IMR-90 (cell line): ENCODE measurements at regions not wholly inside any gene's neighbourhood (a gene's known extent, or its start where the extent isn't known, plus 50 kb on each side); places are given as distances from the start of the nearest gene placed in this dataset.

Source experiments
- ATAC-seq: fragments of 200-7000 bp; cut with Tn5 transposase; 2 replicates; pipeline ENCODE4 v1.9.1; 2020; ENCODE audit warnings: low read depth, mild to moderate bottlenecking, moderate library complexity
- BruUV-seq: library from RNA; stranded (reverse); fragments of 400-500 nt; replicated peaks from 2 replicates; lab custom pipeline; 2021; lab: Mats Ljungman, UMichigan
- CTCF ChIA-PET: fragments of 300-600 bp; formaldehyde crosslinking; extraction: SDS; loops from one replicate; lab custom pipeline; 2021; ENCODE audit warnings: antibody characterized with exemption; lab: Yijun Ruan, JAX
- POLR2A ChIA-PET: fragments of 300-600 bp; sonication (Branson Sonifier 250); formaldehyde crosslinking; loops from one replicate; lab custom pipeline; 2022; ENCODE audit warnings: antibody characterized with exemption; ENCODE audit not compliant: unreplicated experiment; lab: Charles Lee
- DNase-seq: peaks from one replicate; pipeline ENCODE4 v3.0.0; 2013
- H2AFZ ChIP-seq: replicated peaks from 2 replicates; pipeline ENCODE3; 2013; ENCODE audit warnings: low read length, mild to moderate bottlenecking; ENCODE audit not compliant: poor library complexity
- H2AK5ac ChIP-seq: 2 replicates; pipeline ENCODE4 v1.6.1; 2013; ENCODE audit warnings: low read depth, low read length, inconsistent platforms
- H2AK9ac ChIP-seq: replicated peaks from 2 replicates; pipeline ENCODE3; 2013; ENCODE audit warnings: mild to moderate bottlenecking, low read depth, low read length, moderate library complexity; ENCODE audit not compliant: poor library complexity
- H2BK120ac ChIP-seq: 2 replicates; pipeline ENCODE4 v1.6.1; 2013; ENCODE audit warnings: low read depth, low read length, inconsistent platforms
- H2BK15ac ChIP-seq: 3 replicates; pipeline ENCODE4 v1.6.1; 2013; ENCODE audit warnings: low read depth, low read length, inconsistent platforms
- H2BK20ac ChIP-seq: 2 replicates; pipeline ENCODE4 v1.6.1; 2013; ENCODE audit warnings: low read depth, mild to moderate bottlenecking, inconsistent platforms, low read length, moderate library complexity
- H2BK5ac ChIP-seq: 2 replicates; pipeline ENCODE4 v1.6.1; 2013; ENCODE audit warnings: mild to moderate bottlenecking, low read depth, low read length, inconsistent platforms; ENCODE audit not compliant: poor library complexity, severe bottlenecking
- H3K14ac ChIP-seq: replicated peaks from 2 replicates; pipeline ENCODE4 v1.6.1; 2013; ENCODE audit warnings: low read depth, low read length, inconsistent platforms
- H3K18ac ChIP-seq: 2 replicates; pipeline ENCODE4 v1.6.1; 2013; ENCODE audit warnings: low read depth, low read length, control low read depth
- H3K23ac ChIP-seq: 2 replicates; pipeline ENCODE4 v1.6.1; 2013; ENCODE audit warnings: low read depth, low read length, inconsistent platforms
- H3K27ac ChIP-seq: 2 replicates; pipeline ENCODE4 v1.5.1; 2013; ENCODE audit warnings: mild to moderate bottlenecking, control low read depth, low read length; ENCODE audit not compliant: insufficient read depth
- H3K27me3 ChIP-seq: 2 replicates; pipeline ENCODE4 v1.6.1; 2013; ENCODE audit warnings: low read length; ENCODE audit not compliant: control insufficient read depth, insufficient read depth
- H3K36me3 ChIP-seq: 2 replicates; pipeline ENCODE4 v1.6.1; 2013; ENCODE audit warnings: low read length, mixed read lengths; ENCODE audit not compliant: control insufficient read depth, insufficient read depth
- H3K4ac ChIP-seq: 2 replicates; pipeline ENCODE4 v1.6.1; 2013; ENCODE audit warnings: low read depth, low read length, inconsistent platforms
- H3K4me1 ChIP-seq: 2 replicates; pipeline ENCODE4 v1.6.1; 2013; ENCODE audit warnings: low read length, mixed read lengths; ENCODE audit not compliant: control insufficient read depth, insufficient read depth
- H3K4me2 ChIP-seq: 2 replicates; pipeline ENCODE4 v1.6.1; 2013; ENCODE audit warnings: low read depth, mild to moderate bottlenecking, control low read depth, low read length, moderate library complexity
- H3K4me3 ChIP-seq: 2 replicates; pipeline ENCODE4 v1.5.1; 2013; ENCODE audit warnings: low read depth, mild to moderate bottlenecking, control low read depth, low read length, moderate library complexity; ENCODE audit not compliant: insufficient read depth
- H3K56ac ChIP-seq: 2 replicates; pipeline ENCODE4 v1.6.1; 2013; ENCODE audit warnings: low read length, inconsistent platforms; ENCODE audit not compliant: insufficient read depth; ENCODE audit errors: extremely low read depth
- H3K79me1 ChIP-seq, 2 experiments: 2 replicates each; pipeline ENCODE4 v1.6.1; 2013; ENCODE audit warnings: low read length in 2 of 2, inconsistent platforms in 1 of 2, low read depth in 1 of 2
- H3K9ac ChIP-seq: 2 replicates; pipeline ENCODE4 v1.6.1; 2013; ENCODE audit warnings: low read depth, low read length, control low read depth
- H3K9me1 ChIP-seq: 2 replicates; pipeline ENCODE4 v1.6.1; 2013; ENCODE audit warnings: low read length, inconsistent platforms; ENCODE audit not compliant: insufficient read depth
- H3K9me3 ChIP-seq: 2 replicates; pipeline ENCODE4 v1.6.1; 2013; ENCODE audit warnings: low read length; ENCODE audit not compliant: control insufficient read depth, insufficient read depth
- H4K20me1 ChIP-seq: 2 replicates; pipeline ENCODE4 v1.6.1; 2013; ENCODE audit warnings: low read length, inconsistent platforms; ENCODE audit not compliant: insufficient read depth
- H4K5ac ChIP-seq: 2 replicates; pipeline ENCODE4 v1.6.1; 2013; ENCODE audit warnings: mild to moderate bottlenecking, low read depth, low read length, control low read depth
- H4K8ac ChIP-seq, 2 experiments: 2 replicates each; pipeline ENCODE4 v1.6.1; 2013; ENCODE audit warnings: low read depth in 2 of 2, low read length in 2 of 2, control low read depth in 1 of 2, inconsistent platforms in 1 of 2
- H4K91ac ChIP-seq: 2 replicates; pipeline ENCODE4 v1.6.1; 2013; ENCODE audit warnings: low read depth, low read length, inconsistent platforms; ENCODE audit not compliant: insufficient read depth
- BHLHE40 ChIP-seq: fragments of 150-350 bp; IDR thresholded peaks from 2 replicates; pipeline ENCODE4 v1.6.1; 2016; ENCODE audit warnings: mild to moderate bottlenecking, low read depth, low read length
- CEBPB ChIP-seq: IDR thresholded peaks from 2 replicates; pipeline ENCODE4 v1.6.1; 2012; ENCODE audit warnings: low read depth, low read length, improper control_type of control experiment
- CHD1 ChIP-seq: IDR thresholded peaks from 2 replicates; pipeline ENCODE4 v1.6.1; 2012; ENCODE audit warnings: low read depth, low read length, improper control_type of control experiment
- FOS ChIP-seq: fragments of 150-350 bp; IDR thresholded peaks from 2 replicates; pipeline ENCODE4 v1.6.1; 2016; ENCODE audit warnings: low read depth, low read length
- MAFK ChIP-seq: IDR thresholded peaks from 2 replicates; pipeline ENCODE4 v1.6.1; 2012; ENCODE audit warnings: low read depth, low read length, improper control_type of control experiment
- MAZ ChIP-seq: IDR thresholded peaks from 2 replicates; pipeline ENCODE4 v1.6.1; 2012; ENCODE audit warnings: low read depth, mild to moderate bottlenecking, low read length, improper control_type of control experiment, moderate library complexity, borderline replicate concordance
- MXI1 ChIP-seq: IDR thresholded peaks from 2 replicates; pipeline ENCODE4 v1.6.1; 2012; ENCODE audit warnings: low read depth, mild to moderate bottlenecking, low read length, moderate library complexity, borderline replicate concordance
- NFE2L2 ChIP-seq: fragments of 150-350 bp; IDR thresholded peaks from 2 replicates; pipeline ENCODE4 v1.6.1; 2016; ENCODE audit warnings: low read depth, mild to moderate bottlenecking, low read length
- POLR2A ChIP-seq: IDR thresholded peaks from 2 replicates; pipeline ENCODE4 v1.6.1; 2012; ENCODE audit warnings: mild to moderate bottlenecking, low read depth, low read length
- RAD21 ChIP-seq: IDR thresholded peaks from 2 replicates; pipeline ENCODE4 v1.6.1; 2012; ENCODE audit warnings: low read length, improper control_type of control experiment
- RCOR1 ChIP-seq: IDR thresholded peaks from 2 replicates; pipeline ENCODE4 v1.6.1; 2012; ENCODE audit warnings: mild to moderate bottlenecking, low read length, improper control_type of control experiment; ENCODE audit not compliant: insufficient replicate concordance
- RFX5 ChIP-seq: IDR thresholded peaks from 2 replicates; pipeline ENCODE4 v1.8.0; 2012; ENCODE audit warnings: low read depth, mild to moderate bottlenecking, low read length, moderate library complexity
- SMC3 ChIP-seq: fragments of 150-350 bp; IDR thresholded peaks from 2 replicates; pipeline ENCODE4 v1.6.1; 2016; ENCODE audit warnings: low read depth, mild to moderate bottlenecking, antibody characterized with exemption, low read length, moderate library complexity
- WGBS, 2 experiments: methylation state at CpG; one replicate each; pipeline versions ENCODE4 v1.1.5 to v1.1.7; 2013; ENCODE audit warnings: missing lambda C conversion rate in 2 of 2; ENCODE audit not compliant: insufficient read length in 1 of 2; ENCODE audit errors: extremely low coverage in 2 of 2; 5-methylcytosine and 5-hydroxymethylcytosine counted together
- dilution Hi-C: fragments of 300-500 bp; cut with HindIII; formaldehyde crosslinking; loops from one replicate; pipeline ENCODE4 v1.14.3; 2018; ENCODE audit warnings: low sequenced_read_pairs; ENCODE audit not compliant: unreplicated experiment
- in situ Hi-C: fragments of 300-500 bp; cut with MboI; formaldehyde crosslinking; loops from 3 replicates; pipeline ENCODE4 v1.14.3; 2019; ENCODE audit warnings: low sequenced_read_pairs, inconsistent platforms, mixed read lengths
- intact Hi-C: fragments of 100-400 bp; cut with micrococcal nuclease; formaldehyde crosslinking; loops from 2 replicates; pipeline ENCODE4 v1.10.0; 2022
- TF ChIP-seq, protein P1 (sequence below): fragments of 150-350 bp; IDR thresholded peaks from 2 replicates; pipeline ENCODE4 v1.6.1; 2016; ENCODE audit warnings: low read depth, mild to moderate bottlenecking, low read length, moderate library complexity, borderline replicate concordance
- TF ChIP-seq, protein P2 (sequence below): fragments of 150-350 bp; IDR thresholded peaks from 2 replicates; pipeline ENCODE4 v1.6.1; 2017; ENCODE audit warnings: mild to moderate bottlenecking, antibody characterized with exemption, low read length, low read depth
- TF ChIP-seq, protein P3 (sequence below): conservative IDR thresholded peaks from 2 replicates; pipeline ENCODE4 v1.5.1; 2012; ENCODE audit warnings: mild to moderate bottlenecking, low read depth, low read length, improper control_type of control experiment

DNA sequence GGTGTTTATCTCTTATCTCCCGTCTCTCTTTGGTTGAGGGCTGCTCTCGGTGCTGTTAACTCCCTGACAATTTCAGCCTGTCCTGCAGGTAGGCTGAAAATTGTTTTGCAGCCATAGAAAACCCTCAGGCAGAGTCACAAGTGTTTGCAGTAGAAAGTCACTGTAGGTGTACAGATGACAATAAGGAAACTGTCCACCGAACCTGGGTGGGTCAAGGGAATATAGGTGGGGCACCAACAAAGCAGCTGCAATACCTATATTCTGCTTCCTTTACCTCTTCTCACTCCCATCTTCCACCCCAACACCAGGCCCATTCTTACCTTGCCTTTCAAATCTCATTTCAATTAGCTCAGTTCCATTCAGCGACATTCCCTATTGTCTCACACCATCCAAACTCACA is 381.8 kb downstream of the PPP1R2C start:
- no peak overlapping the region for H3K56ac ChIP-seq
- no peak overlapping the region for H4K5ac ChIP-seq
- no peak overlapping the region for H3K4me2 ChIP-seq
- no peak overlapping the region for H2BK120ac ChIP-seq
- H3K4me1 ChIP-seq, result no peaks in the 10 kb centered on the region
- WGBS, 2 experiments, result no CpG with 5 or more reads among the region's 4 CpGs
- intact Hi-C loops, result no loop called here
- no peak overlapping the region for H3K14ac ChIP-seq
- H3K36me3 ChIP-seq, result no peaks in the 10 kb centered on the region
- H4K20me1 ChIP-seq, result no peaks in the 10 kb centered on the region
- no peak overlapping the region for H4K91ac ChIP-seq
- H2BK5ac ChIP-seq, result no peak overlapping the region
- no peak overlapping the region for H2AK9ac ChIP-seq
- CTCF ChIA-PET, result no interaction called here
- no peak overlapping the region for H3K4ac ChIP-seq
- H3K9me1 ChIP-seq, result no peaks in the 10 kb centered on the region
- no peak overlapping the region for H3K18ac ChIP-seq
- H3K9ac ChIP-seq, result no peak overlapping the region
- POLR2A ChIA-PET, result no interaction called here
- no TSS peak for BruUV-seq
- H3K79me1 ChIP-seq, result no peaks in the 10 kb centered on the region
- DNase-seq (no peak), ATAC-seq (no peak)
- dilution Hi-C loops, result no loop called here
- H3K9me3 ChIP-seq, result no peaks in the 10 kb centered on the region
- H2BK20ac ChIP-seq, result no peak overlapping the region
- H4K8ac ChIP-seq, result no peak overlapping the region
- H2AK5ac ChIP-seq, result no peak overlapping the region
- no peak overlapping the region for H3K27ac ChIP-seq
- no peak overlapping the region for H2AFZ ChIP-seq
- H3K4me3 ChIP-seq, result no peak overlapping the region
- in situ Hi-C loops, result no loop called here
- no peak overlapping the region for H2BK15ac ChIP-seq
- H3K27me3 ChIP-seq, result peaks cover 3% of the 10 kb centered on the region; the same call in 1 of the 2 replicates
- TF ChIP-seq MAFK (no peak), SMC3 (no peak), MXI1 (no peak), RFX5 (no peak), RAD21 (no peak), POLR2A (no peak), BHLHE40 (no peak), RCOR1 (no peak), CEBPB (no peak), MAZ (no peak), FOS (no peak), CHD1 (no peak), NFE2L2 (no peak)
- TF ChIP-seq, protein P1, sequence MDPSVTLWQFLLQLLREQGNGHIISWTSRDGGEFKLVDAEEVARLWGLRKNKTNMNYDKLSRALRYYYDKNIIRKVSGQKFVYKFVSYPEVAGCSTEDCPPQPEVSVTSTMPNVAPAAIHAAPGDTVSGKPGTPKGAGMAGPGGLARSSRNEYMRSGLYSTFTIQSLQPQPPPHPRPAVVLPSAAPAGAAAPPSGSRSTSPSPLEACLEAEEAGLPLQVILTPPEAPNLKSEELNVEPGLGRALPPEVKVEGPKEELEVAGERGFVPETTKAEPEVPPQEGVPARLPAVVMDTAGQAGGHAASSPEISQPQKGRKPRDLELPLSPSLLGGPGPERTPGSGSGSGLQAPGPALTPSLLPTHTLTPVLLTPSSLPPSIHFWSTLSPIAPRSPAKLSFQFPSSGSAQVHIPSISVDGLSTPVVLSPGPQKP, result no peak
- TF ChIP-seq, protein P2, sequence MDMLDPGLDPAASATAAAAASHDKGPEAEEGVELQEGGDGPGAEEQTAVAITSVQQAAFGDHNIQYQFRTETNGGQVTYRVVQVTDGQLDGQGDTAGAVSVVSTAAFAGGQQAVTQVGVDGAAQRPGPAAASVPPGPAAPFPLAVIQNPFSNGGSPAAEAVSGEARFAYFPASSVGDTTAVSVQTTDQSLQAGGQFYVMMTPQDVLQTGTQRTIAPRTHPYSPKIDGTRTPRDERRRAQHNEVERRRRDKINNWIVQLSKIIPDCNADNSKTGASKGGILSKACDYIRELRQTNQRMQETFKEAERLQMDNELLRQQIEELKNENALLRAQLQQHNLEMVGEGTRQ, result no peak
- TF ChIP-seq, protein P3, sequence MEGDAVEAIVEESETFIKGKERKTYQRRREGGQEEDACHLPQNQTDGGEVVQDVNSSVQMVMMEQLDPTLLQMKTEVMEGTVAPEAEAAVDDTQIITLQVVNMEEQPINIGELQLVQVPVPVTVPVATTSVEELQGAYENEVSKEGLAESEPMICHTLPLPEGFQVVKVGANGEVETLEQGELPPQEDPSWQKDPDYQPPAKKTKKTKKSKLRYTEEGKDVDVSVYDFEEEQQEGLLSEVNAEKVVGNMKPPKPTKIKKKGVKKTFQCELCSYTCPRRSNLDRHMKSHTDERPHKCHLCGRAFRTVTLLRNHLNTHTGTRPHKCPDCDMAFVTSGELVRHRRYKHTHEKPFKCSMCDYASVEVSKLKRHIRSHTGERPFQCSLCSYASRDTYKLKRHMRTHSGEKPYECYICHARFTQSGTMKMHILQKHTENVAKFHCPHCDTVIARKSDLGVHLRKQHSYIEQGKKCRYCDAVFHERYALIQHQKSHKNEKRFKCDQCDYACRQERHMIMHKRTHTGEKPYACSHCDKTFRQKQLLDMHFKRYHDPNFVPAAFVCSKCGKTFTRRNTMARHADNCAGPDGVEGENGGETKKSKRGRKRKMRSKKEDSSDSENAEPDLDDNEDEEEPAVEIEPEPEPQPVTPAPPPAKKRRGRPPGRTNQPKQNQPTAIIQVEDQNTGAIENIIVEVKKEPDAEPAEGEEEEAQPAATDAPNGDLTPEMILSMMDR, result no peak
- H3K23ac ChIP-seq, result no peak overlapping the region
